ENCODE measurements at regions not wholly inside any gene's neighbourhood (a gene's known extent, or its start where the extent isn't known, plus 50 kb on each side); places are given as distances from the start of the nearest gene placed in this dataset.
"Not testable (repeated sequence)": the region's sequence is repeated elsewhere in the genome, so short reads cannot be mapped to it uniquely, and the experiment has no call there.

DNA sequence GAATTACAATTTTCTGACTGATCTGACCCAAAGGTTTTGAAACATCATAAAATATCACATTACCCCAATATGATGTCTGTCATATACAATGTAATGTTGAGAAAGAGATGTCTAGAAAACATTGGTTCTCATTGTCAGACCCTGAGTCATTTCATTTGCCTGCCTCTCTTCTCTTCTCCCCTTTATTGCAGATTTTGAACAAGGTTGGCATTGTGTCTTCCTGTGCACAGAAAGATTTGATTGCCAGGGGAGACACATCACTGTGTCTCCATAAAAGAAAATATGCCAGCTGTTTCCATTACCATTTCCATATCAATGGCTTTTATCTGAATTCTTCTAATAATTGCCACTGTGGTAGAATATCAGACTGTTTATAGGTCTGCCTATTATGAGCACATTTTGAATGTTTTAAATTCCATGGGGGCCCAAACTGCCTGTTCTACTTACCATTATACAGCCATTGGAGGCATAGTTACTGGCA is 65.6 kb downstream of the IFI44 start:
- no peak for DNase-seq

DNA sequence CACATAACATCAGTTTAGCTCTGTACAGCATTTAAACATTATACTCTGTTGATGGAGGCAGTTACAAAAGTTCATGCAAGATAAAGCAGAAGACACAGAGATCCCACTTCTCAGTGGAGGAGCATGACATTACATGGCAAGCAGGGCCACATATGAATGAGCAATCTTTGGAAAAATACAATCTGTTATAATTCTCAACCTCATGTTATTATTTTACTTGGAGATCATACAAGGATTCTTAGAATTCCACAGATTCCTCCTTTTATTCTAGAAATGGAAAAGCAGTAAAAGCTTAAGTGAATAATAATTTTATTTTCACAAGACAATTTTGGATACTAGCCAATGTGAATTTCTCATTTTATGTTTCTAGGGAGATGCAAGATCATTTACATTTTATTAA is 66.6 kb downstream of the IFI44 start:
- no peak for DNase-seq

DNA sequence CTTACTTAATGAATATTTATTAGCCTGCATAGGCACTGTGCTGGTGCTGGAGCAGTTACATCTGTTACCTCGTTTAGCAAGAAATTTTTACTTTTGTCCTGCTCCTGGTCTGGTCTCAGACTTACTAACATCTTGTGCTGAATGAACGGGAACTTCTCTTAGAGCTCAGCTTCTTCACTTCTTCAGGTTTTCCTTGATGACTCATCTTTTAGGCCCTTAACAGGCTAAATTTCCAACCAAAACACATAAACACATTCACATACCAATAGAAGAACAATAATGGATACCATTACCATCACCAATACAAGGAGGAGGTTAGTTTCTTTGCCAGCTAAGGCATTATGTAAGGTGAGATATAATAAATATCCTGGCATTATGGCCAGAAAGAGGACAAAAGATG is 68.9 kb downstream of the IFI44 start:
- DNase-seq: no peak

DNA sequence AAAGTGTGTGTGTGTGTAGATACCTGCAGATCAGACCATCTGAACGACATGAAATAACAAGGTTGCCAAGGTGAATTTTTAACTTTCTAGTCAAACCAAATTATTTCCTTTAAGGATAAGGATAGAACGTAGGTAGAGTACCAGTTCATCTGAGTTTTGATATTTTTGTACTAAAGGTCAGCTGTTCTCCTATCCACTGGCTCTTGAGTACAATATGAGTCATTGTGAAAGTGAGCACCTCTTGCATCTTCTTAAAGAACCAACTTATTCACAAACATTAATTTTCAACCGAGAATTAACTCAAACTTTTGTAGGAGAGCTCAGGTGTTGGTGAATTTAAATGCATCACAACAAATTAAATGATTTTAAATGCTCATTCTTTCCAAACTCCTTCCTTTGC is 71.5 kb downstream of the IFI44 start:
- no peak for DNase-seq

DNA sequence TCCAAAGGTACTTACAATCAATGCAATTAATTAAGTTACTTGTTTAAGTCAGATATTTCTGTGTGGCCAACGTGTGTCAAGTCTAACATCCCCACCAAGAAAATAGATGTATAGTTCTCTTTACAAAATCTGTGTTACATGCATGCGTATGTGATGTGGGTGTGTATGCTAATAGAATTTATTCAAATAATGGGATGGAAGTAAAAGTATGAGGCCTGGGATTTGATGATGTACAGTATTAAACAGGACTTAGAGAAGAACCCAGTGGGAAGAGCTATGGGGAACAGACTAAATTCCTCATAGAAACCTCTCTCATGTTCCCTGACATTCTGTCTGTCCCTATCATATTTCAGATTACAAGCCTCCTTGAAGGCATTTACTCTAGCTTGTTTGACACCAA is 72.5 kb downstream of the IFI44 start:
- no peak for DNase-seq

DNA sequence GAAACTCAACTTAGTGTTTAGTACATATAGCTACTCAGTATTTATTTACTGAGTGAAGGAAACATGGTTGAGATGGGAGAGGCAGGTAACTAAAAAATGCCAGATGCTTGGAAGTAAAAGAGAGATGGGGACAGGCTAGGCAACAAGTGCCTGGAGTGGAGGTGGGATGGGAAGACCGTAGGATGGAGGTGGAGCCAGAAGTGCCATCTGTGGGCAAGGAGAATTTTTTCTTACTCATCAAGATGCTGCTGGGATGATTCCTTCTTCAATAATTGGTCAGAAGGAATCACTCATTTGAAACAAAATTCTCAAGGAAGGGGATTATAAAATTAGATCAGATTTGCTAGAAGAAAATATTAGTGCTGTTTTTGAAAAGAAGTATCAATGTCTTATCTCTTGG is 72.9 kb downstream of the IFI44 start:
- no peak for DNase-seq

DNA sequence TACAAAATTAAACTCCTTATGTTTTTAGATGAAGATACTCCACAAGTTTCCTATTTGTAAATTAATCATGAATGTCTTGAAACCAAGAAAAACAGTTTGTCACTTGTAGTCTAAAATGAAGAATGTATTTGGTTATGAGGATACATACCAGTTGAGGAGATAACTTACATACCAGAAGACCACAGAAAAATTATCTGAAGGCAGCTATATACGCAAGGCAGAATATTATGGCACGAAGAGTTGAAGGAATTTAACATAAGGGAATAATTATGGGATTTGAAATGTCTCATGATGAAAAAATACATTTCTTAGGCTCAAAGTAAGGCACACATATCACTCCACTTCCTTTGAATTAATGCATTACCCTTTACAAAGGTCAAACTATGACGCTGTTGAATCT is 73.3 kb downstream of the IFI44 start:
- DNase-seq: no peak

DNA sequence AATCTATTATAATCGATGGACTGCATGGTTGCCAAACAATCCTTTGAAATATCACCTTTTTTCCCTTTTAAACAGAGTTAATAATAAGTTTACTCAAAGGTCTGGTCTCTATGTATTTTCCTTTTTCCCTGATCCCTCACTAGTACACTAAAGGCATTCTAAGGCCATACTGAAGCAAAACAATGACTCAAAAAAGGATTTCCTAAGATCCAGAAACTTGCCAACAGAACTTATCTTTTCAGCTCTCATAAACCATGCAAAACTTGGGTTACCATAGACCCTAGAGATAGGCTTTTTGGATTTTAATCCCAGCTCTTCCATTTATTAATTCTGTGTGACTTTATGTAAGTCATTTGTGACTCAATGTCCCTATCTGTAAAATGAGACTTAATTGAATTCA is 77.1 kb downstream of the IFI44 start:
- no peak for DNase-seq

DNA sequence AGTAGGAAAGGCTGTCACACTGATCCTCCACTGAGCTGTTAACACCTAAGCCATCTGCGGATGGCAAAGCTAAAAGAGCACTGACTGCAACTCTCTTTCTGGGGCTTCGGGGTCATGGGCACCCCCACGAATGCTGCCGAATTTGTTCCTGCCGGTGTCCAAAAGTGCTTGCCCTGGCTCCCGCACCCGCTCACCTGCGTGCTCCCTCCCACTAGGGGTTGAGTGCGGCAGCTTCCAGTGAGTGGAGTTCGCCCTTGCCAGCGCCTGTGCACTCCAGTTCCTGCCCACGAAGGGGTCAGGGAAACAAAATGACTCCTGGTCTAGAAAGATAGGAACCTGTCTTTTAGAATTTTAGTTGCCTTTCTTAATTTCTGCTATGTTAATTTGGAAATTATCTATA is 78.7 kb downstream of the IFI44 start:
- DNase-seq: no peak

DNA sequence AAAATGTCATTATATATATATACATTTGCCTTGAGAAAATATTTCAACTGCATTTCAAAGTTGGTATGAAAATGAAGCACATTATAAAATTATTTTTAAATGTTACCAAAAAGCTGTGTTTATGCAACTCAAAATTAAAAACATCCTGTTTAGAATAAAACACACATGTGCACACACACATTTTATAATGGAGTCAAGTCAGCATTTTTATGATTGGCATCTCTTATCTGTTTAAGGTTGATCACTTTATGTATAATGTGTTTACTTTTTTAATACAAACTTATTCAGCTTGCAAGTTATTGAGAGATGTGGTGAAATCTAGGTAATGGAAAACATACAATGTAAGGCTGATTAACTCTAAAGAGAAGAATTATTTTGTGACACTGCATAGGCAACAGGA is 80.4 kb downstream of the IFI44 start:
- DNase-seq: no peak

DNA sequence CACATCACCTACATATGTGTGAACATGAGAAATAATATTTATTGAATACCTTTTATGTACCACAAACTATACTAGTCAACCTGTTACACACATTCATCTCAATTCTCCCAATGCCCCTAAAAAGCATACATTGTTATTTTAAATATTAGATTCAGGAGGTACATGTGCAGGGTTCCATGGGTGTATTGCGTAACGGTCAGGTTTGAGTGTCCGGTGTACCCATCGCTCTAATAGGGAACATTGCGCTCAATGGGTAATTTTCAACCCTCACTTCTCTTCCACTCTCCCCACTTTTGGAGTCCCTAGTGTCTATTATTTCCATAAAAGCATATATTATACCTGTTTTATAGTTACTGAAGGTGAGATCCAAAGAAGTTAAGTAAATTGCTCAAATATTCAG is 82.0 kb downstream of the IFI44 start:
- no peak for DNase-seq

DNA sequence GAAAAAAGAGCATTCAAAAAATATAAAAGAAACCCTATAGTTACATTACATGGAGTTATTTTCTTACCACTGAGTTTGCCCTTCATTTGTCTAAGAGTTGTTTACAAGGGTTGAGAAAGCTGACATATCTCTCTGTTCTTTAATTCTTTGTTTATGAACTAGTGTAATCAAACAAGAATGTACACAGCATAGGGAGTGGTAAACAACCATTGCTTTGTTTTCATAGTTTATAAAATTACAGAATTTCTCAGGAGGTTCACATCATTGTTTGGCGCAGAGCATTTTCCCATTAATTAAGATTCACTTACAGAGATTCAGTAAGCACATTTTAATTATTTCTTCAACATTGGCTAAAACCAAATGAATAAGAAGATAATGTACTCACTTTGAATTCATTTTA is 87.6 kb downstream of the IFI44 start:
- DNase-seq: no peak

DNA sequence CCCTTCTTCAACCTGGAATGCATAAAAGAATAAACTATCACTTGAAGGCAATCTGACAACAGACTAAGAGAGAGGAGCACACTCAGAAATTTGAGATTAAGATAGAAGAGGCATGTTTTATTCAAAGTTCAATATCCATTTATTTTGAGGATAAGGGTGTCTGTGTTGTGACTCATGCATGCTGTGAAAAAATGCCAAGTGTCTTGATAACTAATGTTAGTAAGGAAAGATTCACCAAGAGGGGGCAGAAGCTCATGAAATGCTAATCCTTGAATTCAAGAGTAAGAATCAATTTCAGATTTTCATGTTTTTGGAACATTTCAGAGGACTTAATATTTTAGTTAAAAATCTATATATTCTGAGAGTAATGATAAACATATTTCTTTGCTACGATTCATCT is 94.0 kb downstream of the IFI44 start:
- no peak for DNase-seq

DNA sequence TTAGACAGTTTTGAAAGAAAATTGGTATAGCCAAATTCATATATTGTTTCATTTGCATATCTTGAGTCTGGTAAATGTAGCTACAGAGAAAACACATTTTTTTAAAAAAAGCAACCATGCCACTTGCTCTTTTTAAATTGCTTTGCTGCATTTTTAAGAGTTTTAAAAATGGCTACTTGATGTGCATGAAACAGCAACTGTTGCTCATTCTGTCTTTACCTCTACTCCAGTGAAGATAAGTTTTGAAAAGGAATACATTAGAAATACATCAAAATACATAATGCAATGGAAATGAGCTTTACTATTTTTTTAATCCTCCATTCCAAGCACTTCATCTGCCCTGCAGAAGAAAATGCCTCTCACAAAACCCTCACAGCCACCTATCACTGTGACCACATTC is 95.5 kb downstream of the IFI44 start:
- DNase-seq: no peak

DNA sequence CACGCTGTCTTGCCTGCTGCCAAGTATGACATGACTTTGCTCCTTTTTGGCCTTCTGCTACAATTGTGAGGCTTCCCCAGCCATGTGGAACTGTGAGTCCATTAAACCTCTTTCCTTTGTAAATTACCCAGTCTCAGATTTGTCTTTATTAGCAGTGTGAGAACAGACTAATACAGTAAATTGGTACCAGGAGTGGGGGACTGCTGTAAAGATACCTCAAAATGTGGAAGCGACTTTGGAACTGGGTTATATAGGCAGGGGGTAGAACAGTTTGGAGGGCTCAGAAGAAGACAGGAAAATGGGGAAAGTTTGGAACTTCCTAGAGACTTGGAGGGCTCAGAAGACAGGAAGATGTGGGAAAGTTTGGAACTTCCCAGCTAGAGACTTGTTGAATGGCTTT is 104.0 kb downstream of the IFI44 start:
- not testable (repeated sequence) for DNase-seq

DNA sequence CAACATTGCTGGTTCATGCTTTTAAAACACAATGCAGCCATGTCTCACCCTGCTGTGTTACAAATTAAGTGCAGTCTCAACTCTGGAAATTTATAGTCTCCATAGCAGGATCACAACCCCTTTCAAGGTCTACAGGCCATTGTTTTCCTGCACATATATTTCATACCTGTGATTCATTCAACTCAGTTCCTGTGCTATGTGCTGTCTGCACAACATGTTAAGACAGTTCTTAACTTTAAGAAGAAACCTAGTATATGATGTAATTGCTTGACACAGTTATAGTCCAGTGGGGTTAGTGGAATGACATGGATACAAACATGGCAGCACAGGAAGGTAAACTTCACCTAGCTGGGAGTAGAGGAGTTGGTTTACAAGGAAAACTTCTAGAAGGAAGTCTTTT is 106.4 kb downstream of the IFI44 start:
- DNase-seq: no peak

DNA sequence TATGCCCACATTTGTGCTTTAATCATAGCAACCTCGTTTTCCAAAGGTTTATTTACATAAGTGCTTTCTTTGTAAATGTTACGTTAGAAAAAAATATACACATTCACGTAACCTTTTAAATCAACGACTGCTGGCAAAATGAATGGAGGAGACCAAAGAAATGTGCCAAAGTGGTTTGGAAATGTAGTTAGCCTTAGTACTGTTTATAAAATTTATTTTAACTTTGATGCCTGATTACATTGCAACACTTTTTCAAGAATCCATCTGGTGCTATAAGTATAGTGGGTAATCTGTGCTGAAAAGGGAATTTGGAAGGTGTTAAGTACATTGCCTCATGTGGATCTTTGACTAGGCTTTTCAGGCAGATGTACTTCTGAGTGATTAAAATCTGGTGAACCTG is 108.9 kb downstream of the IFI44 start:
- DNase-seq: no peak

DNA sequence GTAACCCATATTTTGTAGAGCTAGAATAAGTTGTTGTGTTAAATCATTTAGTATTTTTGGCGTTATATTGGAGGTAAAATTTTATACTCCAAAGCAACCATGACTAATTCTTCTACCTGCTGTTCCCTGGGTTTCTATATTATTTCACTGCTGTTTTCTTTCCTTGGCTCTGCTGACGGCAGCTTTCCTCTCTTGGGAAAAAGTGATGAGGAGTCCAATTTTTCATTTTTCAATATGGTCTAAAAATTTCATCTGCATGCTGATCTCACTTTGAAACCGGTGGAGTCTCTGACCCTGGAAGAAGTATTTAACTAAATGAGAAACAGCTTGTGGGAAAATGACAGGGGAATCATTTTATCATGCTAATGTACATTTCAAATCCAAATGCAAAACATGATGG is 110.2 kb downstream of the IFI44 start:
- no peak for DNase-seq

DNA sequence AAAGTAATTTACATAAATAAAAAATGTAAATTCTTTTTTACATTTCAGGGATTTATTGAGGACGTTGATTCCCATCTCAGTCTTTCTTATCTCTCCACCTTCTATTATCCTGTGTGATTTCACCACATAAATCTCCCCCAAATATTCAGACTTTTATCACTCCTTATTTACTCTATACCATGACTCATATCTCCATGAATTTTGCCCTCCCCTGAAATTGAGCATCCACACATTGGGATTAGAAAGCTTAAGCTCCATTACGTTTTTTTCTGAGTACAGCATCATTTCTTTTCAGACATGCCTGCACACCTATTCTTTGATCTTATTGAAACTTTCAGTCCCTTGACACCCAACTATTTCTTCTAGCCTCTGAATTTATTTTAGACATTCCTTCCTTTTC is 111.2 kb downstream of the IFI44 start:
- no peak for DNase-seq

DNA sequence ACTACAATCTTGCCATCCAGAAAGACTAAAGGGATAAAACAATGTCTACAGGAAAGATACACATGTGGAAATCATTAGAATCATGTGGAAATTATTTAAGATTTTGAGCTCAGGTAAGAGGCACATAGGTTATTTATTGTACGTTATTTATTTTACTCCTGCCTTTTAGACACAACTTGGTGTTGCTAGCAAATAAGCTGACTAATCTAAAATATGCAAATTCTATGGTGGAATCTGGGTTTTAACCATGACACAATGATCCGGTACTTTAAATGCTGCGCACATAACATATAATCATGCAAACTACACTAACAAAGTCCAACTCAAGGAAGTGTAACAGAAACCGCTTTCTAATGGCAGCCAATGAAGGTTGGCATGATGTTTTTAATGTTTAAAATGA is 112.5 kb downstream of the IFI44 start:
- no peak for DNase-seq

DNA sequence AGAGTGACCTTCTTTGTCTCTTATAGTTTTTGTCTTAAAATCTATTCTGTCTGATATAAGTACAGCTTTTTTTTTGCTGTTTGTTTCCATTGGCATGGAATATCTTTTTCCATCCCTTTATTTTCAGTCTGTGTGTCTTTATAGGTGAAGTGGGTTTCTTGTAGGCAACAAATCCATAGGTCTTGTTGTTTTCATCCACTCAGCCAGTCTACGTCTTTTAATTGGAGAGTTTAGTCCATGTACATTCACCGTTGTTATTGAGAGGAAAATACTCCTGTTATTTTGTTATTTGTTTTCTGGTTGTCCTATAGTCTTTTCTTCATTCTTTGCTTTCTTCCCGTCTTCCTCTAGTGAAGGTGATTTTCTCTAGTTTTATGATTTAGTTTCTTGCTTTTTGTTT is 115.9 kb downstream of the IFI44 start:
- no peak for DNase-seq

DNA sequence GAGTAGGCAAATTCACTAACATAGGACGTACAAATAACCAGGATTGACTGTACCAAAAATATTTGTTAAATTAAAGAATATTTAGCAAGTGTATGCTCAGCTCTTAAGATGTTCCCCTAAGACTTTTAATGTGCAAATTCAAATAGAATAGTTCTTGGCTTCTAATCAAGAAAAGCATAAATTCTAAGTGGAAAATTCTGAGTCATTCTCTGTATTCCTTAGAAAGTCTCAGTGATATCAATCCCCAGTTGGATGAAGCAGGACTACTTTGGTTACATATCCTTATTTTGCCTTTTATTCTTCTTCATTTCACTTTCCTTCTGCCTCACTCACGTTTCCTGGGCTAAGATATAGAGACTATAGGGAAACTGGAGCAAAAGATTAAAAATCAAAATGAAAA is 130.2 kb downstream of the IFI44 start:
- no peak for DNase-seq

DNA sequence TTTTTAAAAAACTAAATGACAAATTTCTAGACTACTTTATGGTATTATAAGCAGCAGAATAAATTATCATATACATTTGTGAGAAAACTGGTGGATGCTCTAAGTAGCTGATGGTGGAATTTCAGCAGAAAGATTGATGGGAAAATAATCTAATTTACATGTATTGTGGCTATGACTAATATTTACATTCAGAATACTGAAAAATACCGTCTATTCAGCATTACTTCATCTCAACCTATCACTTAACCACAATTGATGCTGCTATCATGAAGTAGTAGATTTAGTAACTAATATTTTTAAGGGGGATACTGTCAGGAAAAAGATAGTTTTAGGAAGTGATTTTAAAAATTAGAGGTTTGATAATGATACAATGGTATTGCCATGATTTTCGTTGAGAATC is 137.9 kb downstream of the IFI44 start:
- no peak for DNase-seq

DNA sequence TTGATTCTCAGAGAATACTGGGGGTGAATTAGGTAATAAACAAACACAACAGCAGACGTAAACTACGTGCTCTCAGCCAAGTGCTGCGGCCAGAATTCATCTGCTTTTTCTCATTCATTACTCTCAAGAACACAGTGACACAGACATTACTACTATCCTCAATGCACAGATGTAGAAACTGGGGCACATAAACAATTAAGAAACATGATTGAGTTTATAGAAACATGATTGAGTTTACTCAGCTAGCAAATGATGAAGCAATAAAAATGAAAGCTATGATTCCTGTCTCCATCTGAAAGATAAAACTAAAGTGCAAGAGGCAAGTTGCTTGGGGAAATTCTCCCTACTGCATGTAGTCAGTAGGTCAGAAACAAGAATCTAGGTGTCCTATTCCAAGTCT is 140.5 kb downstream of the IFI44 start:
- no peak for DNase-seq

DNA sequence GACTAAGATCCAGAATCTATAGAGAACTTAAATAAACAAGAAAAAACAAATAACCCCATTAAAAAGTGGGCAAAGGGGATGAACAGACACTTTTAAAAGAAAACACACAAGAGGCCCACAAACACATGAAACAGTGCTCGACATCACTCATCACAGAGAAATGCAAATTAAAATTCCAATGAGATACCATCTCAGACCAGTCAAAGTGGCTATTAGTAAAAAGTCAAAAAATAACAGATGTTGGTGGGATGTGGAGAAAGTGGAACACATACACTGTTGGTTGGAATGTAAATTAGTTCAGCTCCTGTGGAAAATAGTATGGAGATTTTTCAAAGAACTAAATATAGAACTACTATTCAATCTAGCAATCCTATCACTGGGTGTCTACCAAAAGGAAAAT is 143.1 kb downstream of the IFI44 start:
- DNase-seq: no peak

DNA sequence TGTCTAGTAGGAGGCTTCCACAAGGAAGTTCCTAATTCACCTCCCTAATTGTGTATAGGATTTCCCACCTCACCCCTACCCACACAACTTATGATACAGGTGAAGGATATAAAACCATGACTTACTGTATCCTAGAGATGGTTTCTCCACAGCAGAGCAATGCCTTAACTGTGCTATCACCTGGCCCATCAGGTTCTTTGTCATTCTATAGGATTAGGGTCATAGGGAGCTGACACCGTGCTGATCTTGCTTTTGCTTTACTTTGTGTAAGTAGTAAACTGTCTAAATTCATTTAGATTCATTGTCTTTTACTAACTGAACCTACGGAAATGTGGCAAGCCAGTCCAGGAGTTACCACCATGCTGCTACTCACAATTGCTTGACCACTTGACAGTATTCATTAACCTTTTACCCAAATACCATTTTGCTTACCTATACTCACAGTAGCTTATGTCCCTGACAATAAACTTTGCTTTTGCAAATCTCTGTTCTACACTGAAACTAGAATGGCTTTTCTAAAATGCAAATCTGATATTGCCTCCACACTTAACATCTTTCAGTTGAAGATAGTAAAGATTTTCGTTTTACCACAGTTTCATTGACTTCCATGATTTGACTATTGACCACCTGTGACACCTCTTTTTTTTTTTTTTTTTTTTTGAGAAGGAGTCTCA is 147.6 kb downstream of the IFI44 start:
- no peak for DNase-seq

Data from stimulated activated CD8-positive, alpha-beta memory T cell treated with anti-CD3 and anti-CD28 coated beads, Interleukin-4, amount 100 ng/mL, for 48 hours (primary cell).